ENCODE measurements at regions not wholly inside any gene's neighbourhood (a gene's known extent, or its start where the extent isn't known, plus 50 kb on each side); places are given as distances from the start of the nearest gene placed in this dataset.
"Not testable (repeated sequence)": the region's sequence is repeated elsewhere in the genome, so short reads cannot be mapped to it uniquely, and the experiment has no call there.

- TF ChIP-seq EP300 (IDR thresholded peaks at IDR 0.05; ENCODE audit: low read depth) = no peak
- TF ChIP-seq POLR2AphosphoS5 (IDR thresholded peaks at IDR 0.05) = no peak
- TF ChIP-seq CTCF (IDR thresholded peaks at IDR 0.05) = no peak
- TF ChIP-seq POLR2A (IDR thresholded peaks at IDR 0.05) = no peak
- no peak overlapping the region for H3K27ac ChIP-seq
- no peaks in the 10 kb centered on the region for H3K36me3 ChIP-seq
- in situ Hi-C loops (cut with MboI; ENCODE audit: low pct_ligation_motif_present in 1 of 4, low pct_unique_long_range_greater_than_20kb in 1 of 4, low sequenced_read_pairs in 3 of 4) = no loop called here
- intact Hi-C loops (cut with DNase I; ENCODE audit: low total_unique reads) = no loop called here
- WGBS, 2 donors (ENCODE audit: low coverage in 1 of 2) = 52 to 53% methylated on average over 5 of the region's 5 CpGs
- DNase-seq = no peak
- no peaks in the 10 kb centered on the region for H3K4me1 ChIP-seq
- no peaks in the 10 kb centered on the region for H3K27me3 ChIP-seq
- no peak overlapping the region for H3K4me3 ChIP-seq
- H3K9me3 ChIP-seq = no peaks in the 10 kb centered on the region
These were observed 298.8 kb downstream of the RASEF start for GRCh38 chr9:82764061-82764668.

GRCh38 chr9:82774707-82775231 lies 288.2 kb downstream of the RASEF start:
- intact Hi-C loops (cut with DNase I; ENCODE audit: low total_unique reads); in situ Hi-C loops (cut with MboI; ENCODE audit: low pct_ligation_motif_present in 1 of 4, low pct_unique_long_range_greater_than_20kb in 1 of 4, low sequenced_read_pairs in 3 of 4); H3K9me3 ChIP-seq; H3K36me3 ChIP-seq; H3K4me1 ChIP-seq; H3K27me3 ChIP-seq; H3K27ac ChIP-seq; DNase-seq: not testable (repeated sequence)
- WGBS, 2 donors (ENCODE audit: low coverage in 1 of 2) = 84 to 86% methylated on average over 11 to 19 of the region's 20 CpGs
- H3K4me3 ChIP-seq = peak overlapping the region in 1 of 4 donors; percentile 13

- DNase-seq = no peak
- TF ChIP-seq POLR2A (IDR thresholded peaks at IDR 0.05) (no peak), EP300 (IDR thresholded peaks at IDR 0.05; ENCODE audit: low read depth) (no peak), POLR2AphosphoS5 (IDR thresholded peaks at IDR 0.05) (no peak), CTCF (IDR thresholded peaks at IDR 0.05) (no peak)
- H3K9me3 ChIP-seq = no peaks in the 10 kb centered on the region
- no peak overlapping the region for H3K27ac ChIP-seq
- no peak overlapping the region for H3K4me3 ChIP-seq
- intact Hi-C loops (cut with DNase I; ENCODE audit: low total_unique reads) = no loop called here
- in situ Hi-C loops (cut with MboI; ENCODE audit: low pct_ligation_motif_present in 1 of 4, low pct_unique_long_range_greater_than_20kb in 1 of 4, low sequenced_read_pairs in 3 of 4) = no loop called here
- H3K4me1 ChIP-seq = no peaks in the 10 kb centered on the region
- H3K27me3 ChIP-seq = no peaks in the 10 kb centered on the region
- H3K36me3 ChIP-seq = no peaks in the 10 kb centered on the region
These were observed 286.4 kb downstream of the RASEF start for GRCh38 chr9:82776508-82776907.

GRCh38 chr9:82777366-82777765 lies 285.6 kb downstream of the RASEF start:
- in situ Hi-C loops (cut with MboI; ENCODE audit: low pct_ligation_motif_present in 1 of 4, low pct_unique_long_range_greater_than_20kb in 1 of 4, low sequenced_read_pairs in 3 of 4) (no loop called here), intact Hi-C loops (cut with DNase I; ENCODE audit: low total_unique reads) (no loop called here)
- Histone ChIP-seq H3K27me3 (no peaks in the 10 kb centered on the region), H3K36me3 (no peaks in the 10 kb centered on the region), H3K4me1 (peaks cover 0 to 8% (median 2%) of the 10 kb centered on the region in 4 donors), H3K9me3 (no peaks in the 10 kb centered on the region), H3K4me3 (no peak overlapping the region), H3K27ac (no peak overlapping the region)
- TF ChIP-seq CTCF (IDR thresholded peaks at IDR 0.05) (no peak), POLR2A (IDR thresholded peaks at IDR 0.05) (no peak), EP300 (IDR thresholded peaks at IDR 0.05; ENCODE audit: low read depth) (no peak), POLR2AphosphoS5 (IDR thresholded peaks at IDR 0.05) (no peak)
- no peak for DNase-seq
- WGBS, 2 donors (ENCODE audit: low coverage in 1 of 2) = 60 to 76% methylated on average over 1 to 3 of the region's 3 CpGs

- in situ Hi-C loops (cut with MboI; ENCODE audit: low pct_ligation_motif_present in 1 of 4, low pct_unique_long_range_greater_than_20kb in 1 of 4, low sequenced_read_pairs in 3 of 4); H3K27me3 ChIP-seq; H3K4me3 ChIP-seq; DNase-seq; H3K27ac ChIP-seq; intact Hi-C loops (cut with DNase I; ENCODE audit: low total_unique reads); H3K9me3 ChIP-seq; H3K36me3 ChIP-seq: not testable (repeated sequence)
- H3K4me1 ChIP-seq = peaks cover 0 to 23% (median 6%) of the 10 kb centered on the region in 4 donors
- WGBS, 2 donors (ENCODE audit: low coverage in 1 of 2) = 94% methylated on average over 4 of the region's 4 CpGs; no CpG with 5 or more reads in 1 of the 2 donors
These were observed 284.0 kb downstream of the RASEF start for GRCh38 chr9:82778923-82779322.

All from transverse colon (tissue), 4 donors.